GM23248 (cell line): ENCODE measurements at regions not wholly inside any gene's neighbourhood (a gene's known extent, or its start where the extent isn't known, plus 50 kb on each side); places are given as distances from the start of the nearest gene placed in this dataset.

Experiments used
- DNase-seq: peaks from one replicate; pipeline ENCODE4 v3.0.0-alpha.2; 2015
- H2AFZ ChIP-seq: fragments of 200-600 bp; sonication (generic); 2 replicates; pipeline ENCODE4 v1.6.1; 2016; ENCODE audit warnings: antibody characterized with exemption
- H3F3A ChIP-seq: fragments of 200-600 bp; sonication (generic); 2 replicates; pipeline ENCODE4 v1.6.1; 2016; ENCODE audit warnings: mild to moderate bottlenecking, antibody characterized with exemption, mixed run types; ENCODE audit not compliant: insufficient read depth
- H3K27ac ChIP-seq: fragments of 200-600 bp; sonication (generic); 2 replicates; pipeline ENCODE4 v1.5.1; 2016; ENCODE audit warnings: mild to moderate bottlenecking
- H3K27me3 ChIP-seq: fragments of 200-600 bp; sonication (generic); replicated peaks from 2 replicates; pipeline ENCODE4 v1.6.1; 2016; ENCODE audit warnings: mild to moderate bottlenecking; ENCODE audit not compliant: insufficient read depth
- H3K36me3 ChIP-seq: fragments of 200-600 bp; sonication (generic); 2 replicates; pipeline ENCODE4 v1.6.1; 2016; ENCODE audit warnings: low read depth, mild to moderate bottlenecking
- H3K4me1 ChIP-seq: fragments of 200-600 bp; sonication (generic); 2 replicates; pipeline ENCODE4 v1.6.1; 2016; ENCODE audit warnings: mild to moderate bottlenecking; ENCODE audit not compliant: insufficient read depth
- H3K4me2 ChIP-seq: fragments of 200-600 bp; sonication (generic); one replicate; pipeline ENCODE4 v1.6.1; 2016; ENCODE audit warnings: mild to moderate bottlenecking; ENCODE audit not compliant: unreplicated experiment
- H3K4me3 ChIP-seq: fragments of 200-600 bp; sonication (generic); 2 replicates; pipeline ENCODE4 v1.5.1; 2016; ENCODE audit warnings: mild to moderate bottlenecking
- H3K79me2 ChIP-seq: fragments of 200-600 bp; sonication (generic); 2 replicates; pipeline ENCODE4 v1.6.1; 2016; ENCODE audit warnings: mild to moderate bottlenecking; ENCODE audit not compliant: insufficient read depth
- H3K9ac ChIP-seq: fragments of 200-600 bp; sonication (generic); 2 replicates; pipeline ENCODE4 v1.6.1; 2016; ENCODE audit warnings: mild to moderate bottlenecking
- H3K9me2 ChIP-seq: fragments of 200-600 bp; sonication (generic); 2 replicates; pipeline ENCODE4 v1.6.1; 2016; ENCODE audit warnings: mixed run types, mild to moderate bottlenecking, moderate library complexity; ENCODE audit not compliant: insufficient read depth
- H3K9me3 ChIP-seq: fragments of 200-600 bp; sonication (generic); one replicate; pipeline ENCODE4 v1.6.1; 2017; ENCODE audit warnings: low read depth
- H4K20me1 ChIP-seq: fragments of 200-600 bp; sonication (generic); 2 replicates; pipeline ENCODE4 v1.6.0; 2016; ENCODE audit not compliant: insufficient read depth
- EZH2 ChIP-seq: fragments of 200-600 bp; sonication (generic); IDR thresholded peaks from 2 replicates; pipeline ENCODE4 v1.6.1; 2018; ENCODE audit warnings: antibody characterized with exemption, mild to moderate bottlenecking; ENCODE audit not compliant: insufficient read depth, poor library complexity, severe bottlenecking
- EZH2phosphoT487 ChIP-seq: fragments of 200-600 bp; sonication (generic); IDR thresholded peaks from 2 replicates; pipeline ENCODE4 v1.6.1; 2018; ENCODE audit warnings: antibody characterized with exemption, moderate library complexity, mild to moderate bottlenecking, low read depth; ENCODE audit not compliant: insufficient read depth
- WGBS, 2 experiments: methylation state at CpG; one replicate each; pipeline ENCODE4 v1.1.6; 2015 to 2017; ENCODE audit warnings: low lambda C conversion rate in 2 of 2, low coverage in 1 of 2; ENCODE audit errors: missing lambda C conversion rate in 2 of 2; 5-methylcytosine and 5-hydroxymethylcytosine counted together
- in situ Hi-C: fragments of 300-500 bp; cut with MboI; formaldehyde crosslinking; loops from 2 replicates; pipeline ENCODE4 v1.15.0; 2020

DNA sequence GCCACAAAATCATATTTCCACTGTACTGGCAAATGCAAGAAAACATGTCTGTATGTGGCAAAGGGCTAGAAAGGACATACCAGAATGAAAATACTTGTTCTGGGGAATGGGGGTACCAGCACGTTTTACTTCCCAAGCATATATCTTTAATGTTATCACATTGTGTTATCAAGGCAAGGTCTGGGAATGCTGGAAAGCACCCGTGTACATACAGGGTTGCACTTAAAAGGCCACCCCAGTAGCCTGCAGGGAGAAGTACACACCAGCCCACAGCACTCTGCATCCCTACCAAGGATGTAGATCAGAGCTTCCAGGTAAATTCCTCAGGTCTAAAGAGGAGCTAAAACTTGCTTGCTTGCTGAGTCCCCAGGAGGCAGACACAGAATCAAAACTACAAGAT, 381.8 kb downstream of the RRAGC start:
- Histone ChIP-seq H3K79me2 (no peaks in the 10 kb centered on the region), H3K4me3 (no peak overlapping the region), H3K4me1 (no peaks in the 10 kb centered on the region), H4K20me1 (no peaks in the 10 kb centered on the region), H3K27me3 (peaks cover 34% of the 10 kb centered on the region), H3F3A (no peaks in the 10 kb centered on the region), H3K27ac (no peak overlapping the region), H3K4me2 (no peak overlapping the region), H3K36me3 (no peaks in the 10 kb centered on the region), H3K9me3 (no peaks in the 10 kb centered on the region), H3K9ac (no peak overlapping the region), H2AFZ (no peak overlapping the region), H3K9me2 (no peaks in the 10 kb centered on the region)
- 5 to 7% methylated on average over 2 of the region's 2 CpGs for WGBS, 2 experiments
- in situ Hi-C loops, result no loop called here
- TF ChIP-seq EZH2phosphoT487 (no peak), EZH2 (no peak)
- no peak for DNase-seq

- TF ChIP-seq EZH2phosphoT487 (no peak), EZH2 (no peak)
- H3K4me2 ChIP-seq, result no peak overlapping the region
- no peaks in the 10 kb centered on the region for H3K9me3 ChIP-seq
- H3K79me2 ChIP-seq, result no peaks in the 10 kb centered on the region
- H3K27me3 ChIP-seq, result peaks cover 34% of the 10 kb centered on the region
- no peaks in the 10 kb centered on the region for H3K9me2 ChIP-seq
- no peaks in the 10 kb centered on the region for H3K4me1 ChIP-seq
- no peaks in the 10 kb centered on the region for H3K36me3 ChIP-seq
- no peak overlapping the region for H3K9ac ChIP-seq
- in situ Hi-C loops, result no loop called here
- no peaks in the 10 kb centered on the region for H3F3A ChIP-seq
- no peak for DNase-seq
- no peak overlapping the region for H2AFZ ChIP-seq
- WGBS, 2 experiments, result 21 to 28% methylated on average over 12 of the region's 12 CpGs
- H3K4me3 ChIP-seq, result no peak overlapping the region
- H4K20me1 ChIP-seq, result no peaks in the 10 kb centered on the region
- no peak overlapping the region for H3K27ac ChIP-seq
Observed at GRCh38 chr1:38476850-38477178, 382.8 kb downstream of the RRAGC start.

GRCh38 chr1:38476111-38476849, 383.3 kb downstream of the RRAGC start:
- Histone ChIP-seq H3K27ac (no peak overlapping the region), H4K20me1 (no peaks in the 10 kb centered on the region), H3K9ac (no peak overlapping the region), H3K36me3 (no peaks in the 10 kb centered on the region), H3K4me3 (no peak overlapping the region), H3K9me2 (no peaks in the 10 kb centered on the region), H2AFZ (no peak overlapping the region), H3F3A (no peaks in the 10 kb centered on the region), H3K79me2 (no peaks in the 10 kb centered on the region), H3K4me2 (no peak overlapping the region), H3K4me1 (no peaks in the 10 kb centered on the region), H3K9me3 (no peaks in the 10 kb centered on the region), H3K27me3 (peaks cover 34% of the 10 kb centered on the region)
- in situ Hi-C loops, result no loop called here
- no peak for DNase-seq
- WGBS, 2 experiments, result 4 to 5% methylated on average over 36 to 46 of the region's 46 CpGs
- TF ChIP-seq EZH2 (no peak), EZH2phosphoT487 (no peak)

GRCh38 chr1:38475624-38476005, 384.0 kb downstream of the RRAGC start:
- no peak for TF ChIP-seq EZH2phosphoT487
- no peak for TF ChIP-seq EZH2
- no peaks in the 10 kb centered on the region for H3F3A ChIP-seq
- WGBS, 2 experiments, result 14 to 15% methylated on average over 5 to 6 of the region's 6 CpGs

More at GRCh38 chr1:38475624-38476005, 384.0 kb downstream of the RRAGC start:
- H3K4me2 ChIP-seq, result no peak overlapping the region
- no peak overlapping the region for H3K4me3 ChIP-seq
- no peak overlapping the region for H2AFZ ChIP-seq
- H3K4me1 ChIP-seq, result no peaks in the 10 kb centered on the region
- peaks cover 34% of the 10 kb centered on the region for H3K27me3 ChIP-seq
- no peaks in the 10 kb centered on the region for H4K20me1 ChIP-seq
- in situ Hi-C loops, result no loop called here
- no peak for DNase-seq
- H3K36me3 ChIP-seq, result no peaks in the 10 kb centered on the region
- no peak overlapping the region for H3K27ac ChIP-seq
- H3K9ac ChIP-seq, result no peak overlapping the region
- H3K9me2 ChIP-seq, result no peaks in the 10 kb centered on the region
- H3K79me2 ChIP-seq, result no peaks in the 10 kb centered on the region
- H3K9me3 ChIP-seq, result no peaks in the 10 kb centered on the region
